ENCODE measurements at regions not wholly inside any gene's neighbourhood (a gene's known extent, or its start where the extent isn't known, plus 50 kb on each side); places are given as distances from the start of the nearest gene placed in this dataset.

DNA sequence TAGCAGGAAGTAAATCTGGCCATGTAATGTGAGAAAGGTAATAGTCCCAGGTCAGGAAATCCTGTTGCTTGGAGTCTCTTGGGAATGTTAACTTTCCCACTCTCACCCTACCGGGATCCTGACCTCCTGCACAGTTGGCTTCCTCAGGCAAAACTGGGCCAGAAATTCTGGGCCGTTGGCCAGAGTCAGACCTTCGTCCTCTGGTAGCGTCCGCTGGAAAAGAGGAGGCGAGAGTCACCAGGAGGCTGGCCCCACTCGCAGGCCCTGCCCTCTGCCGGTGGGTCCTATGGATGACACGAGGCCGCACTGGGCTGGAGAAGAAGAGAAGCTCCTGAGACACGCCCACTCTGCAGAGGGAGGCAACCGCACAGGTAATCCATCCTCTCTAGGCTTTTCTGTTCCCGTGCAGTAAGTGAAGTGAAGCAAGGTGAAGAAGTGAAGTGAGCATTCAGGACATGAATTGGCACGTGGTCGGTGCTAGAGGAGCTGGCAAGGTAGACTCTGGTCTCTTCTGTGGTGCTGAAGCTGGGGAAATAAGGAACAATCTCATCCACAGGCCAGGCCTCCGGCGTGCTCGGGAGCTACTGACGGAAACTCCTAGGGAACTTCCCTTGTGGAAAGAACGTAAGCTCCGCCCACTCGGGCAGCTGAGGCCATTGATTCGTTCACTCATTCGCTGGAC, 182.7 kb upstream of the GLI2 start (continued):
- TF ChIP-seq, protein P1, sequence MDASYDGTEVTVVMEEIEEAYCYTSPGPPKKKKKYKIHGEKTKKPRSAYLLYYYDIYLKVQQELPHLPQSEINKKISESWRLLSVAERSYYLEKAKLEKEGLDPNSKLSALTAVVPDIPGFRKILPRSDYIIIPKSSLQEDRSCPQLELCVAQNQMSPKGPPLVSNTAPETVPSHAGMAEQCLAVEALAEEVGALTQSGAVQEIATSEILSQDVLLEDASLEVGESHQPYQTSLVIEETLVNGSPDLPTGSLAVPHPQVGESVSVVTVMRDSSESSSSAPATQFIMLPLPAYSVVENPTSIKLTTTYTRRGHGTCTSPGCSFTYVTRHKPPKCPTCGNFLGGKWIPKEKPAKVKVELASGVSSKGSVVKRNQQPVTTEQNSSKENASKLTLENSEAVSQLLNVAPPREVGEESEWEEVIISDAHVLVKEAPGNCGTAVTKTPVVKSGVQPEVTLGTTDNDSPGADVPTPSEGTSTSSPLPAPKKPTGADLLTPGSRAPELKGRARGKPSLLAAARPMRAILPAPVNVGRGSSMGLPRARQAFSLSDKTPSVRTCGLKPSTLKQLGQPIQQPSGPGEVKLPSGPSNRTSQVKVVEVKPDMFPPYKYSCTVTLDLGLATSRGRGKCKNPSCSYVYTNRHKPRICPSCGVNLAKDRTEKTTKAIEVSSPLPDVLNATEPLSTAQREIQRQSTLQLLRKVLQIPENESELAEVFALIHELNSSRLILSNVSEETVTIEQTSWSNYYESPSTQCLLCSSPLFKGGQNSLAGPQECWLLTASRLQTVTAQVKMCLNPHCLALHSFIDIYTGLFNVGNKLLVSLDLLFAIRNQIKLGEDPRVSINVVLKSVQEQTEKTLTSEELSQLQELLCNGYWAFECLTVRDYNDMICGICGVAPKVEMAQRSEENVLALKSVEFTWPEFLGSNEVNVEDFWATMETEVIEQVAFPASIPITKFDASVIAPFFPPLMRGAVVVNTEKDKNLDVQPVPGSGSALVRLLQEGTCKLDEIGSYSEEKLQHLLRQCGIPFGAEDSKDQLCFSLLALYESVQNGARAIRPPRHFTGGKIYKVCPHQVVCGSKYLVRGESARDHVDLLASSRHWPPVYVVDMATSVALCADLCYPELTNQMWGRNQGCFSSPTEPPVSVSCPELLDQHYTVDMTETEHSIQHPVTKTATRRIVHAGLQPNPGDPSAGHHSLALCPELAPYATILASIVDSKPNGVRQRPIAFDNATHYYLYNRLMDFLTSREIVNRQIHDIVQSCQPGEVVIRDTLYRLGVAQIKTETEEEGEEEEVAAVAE (CRISPR knock-in tag; IDR thresholded peaks at IDR 0.05; ENCODE audit: borderline replicate concordance): peak; percentile 89; the same call in 1 of the 2 replicates
- TF ChIP-seq ATF7-NPFF (CRISPR knock-in tag; IDR thresholded peaks at IDR 0.05; ENCODE audit: low read depth) (peak; percentile 57; the same call in 1 of the 2 replicates), ETV5 (CRISPR knock-in tag; IDR thresholded peaks at IDR 0.05; ENCODE audit: borderline replicate concordance) (peak; percentile 69), SKI (IDR thresholded peaks at IDR 0.05; ENCODE audit: partially characterized antibody) (peak; percentile 62), ZNF598 (CRISPR knock-in tag; IDR thresholded peaks at IDR 0.05; ENCODE audit: borderline replicate concordance) (peak; percentile 96), MTA1 (CRISPR knock-in tag; IDR thresholded peaks at IDR 0.05; ENCODE audit: borderline replicate concordance) (peak; percentile 88; the same call in 1 of the 2 replicates), ZNF792 (CRISPR knock-in tag; IDR thresholded peaks at IDR 0.05) (peak; percentile 55; the same call in 1 of the 2 replicates), SRSF9 (IDR thresholded peaks at IDR 0.05; ENCODE audit: borderline replicate concordance, insufficient read depth, low read depth, low read length, poor library complexity, severe bottlenecking) (no peak)
- TF ChIP-seq, protein P2, sequence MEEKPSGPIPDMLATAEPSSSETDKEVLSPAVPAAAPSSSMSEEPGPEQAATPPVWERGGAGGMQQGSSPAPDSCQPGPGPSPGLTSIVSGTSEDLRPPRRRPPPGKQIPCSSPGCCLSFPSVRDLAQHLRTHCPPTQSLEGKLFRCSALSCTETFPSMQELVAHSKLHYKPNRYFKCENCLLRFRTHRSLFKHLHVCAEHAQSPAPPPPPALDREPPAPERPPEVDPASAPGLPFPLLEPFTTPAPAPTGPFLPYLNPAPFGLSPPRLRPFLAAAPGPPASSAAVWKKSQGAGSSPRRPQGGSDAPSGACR (CRISPR knock-in tag; IDR thresholded peaks at IDR 0.05): 0 out of 2 replicates have a peak, but pooled peaks have one; percentile 74
- TF ChIP-seq, protein P3, sequence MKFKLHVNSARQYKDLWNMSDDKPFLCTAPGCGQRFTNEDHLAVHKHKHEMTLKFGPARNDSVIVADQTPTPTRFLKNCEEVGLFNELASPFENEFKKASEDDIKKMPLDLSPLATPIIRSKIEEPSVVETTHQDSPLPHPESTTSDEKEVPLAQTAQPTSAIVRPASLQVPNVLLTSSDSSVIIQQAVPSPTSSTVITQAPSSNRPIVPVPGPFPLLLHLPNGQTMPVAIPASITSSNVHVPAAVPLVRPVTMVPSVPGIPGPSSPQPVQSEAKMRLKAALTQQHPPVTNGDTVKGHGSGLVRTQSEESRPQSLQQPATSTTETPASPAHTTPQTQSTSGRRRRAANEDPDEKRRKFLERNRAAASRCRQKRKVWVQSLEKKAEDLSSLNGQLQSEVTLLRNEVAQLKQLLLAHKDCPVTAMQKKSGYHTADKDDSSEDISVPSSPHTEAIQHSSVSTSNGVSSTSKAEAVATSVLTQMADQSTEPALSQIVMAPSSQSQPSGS (CRISPR knock-in tag; IDR thresholded peaks at IDR 0.05): peak; percentile 68
- TF ChIP-seq, protein P4, sequence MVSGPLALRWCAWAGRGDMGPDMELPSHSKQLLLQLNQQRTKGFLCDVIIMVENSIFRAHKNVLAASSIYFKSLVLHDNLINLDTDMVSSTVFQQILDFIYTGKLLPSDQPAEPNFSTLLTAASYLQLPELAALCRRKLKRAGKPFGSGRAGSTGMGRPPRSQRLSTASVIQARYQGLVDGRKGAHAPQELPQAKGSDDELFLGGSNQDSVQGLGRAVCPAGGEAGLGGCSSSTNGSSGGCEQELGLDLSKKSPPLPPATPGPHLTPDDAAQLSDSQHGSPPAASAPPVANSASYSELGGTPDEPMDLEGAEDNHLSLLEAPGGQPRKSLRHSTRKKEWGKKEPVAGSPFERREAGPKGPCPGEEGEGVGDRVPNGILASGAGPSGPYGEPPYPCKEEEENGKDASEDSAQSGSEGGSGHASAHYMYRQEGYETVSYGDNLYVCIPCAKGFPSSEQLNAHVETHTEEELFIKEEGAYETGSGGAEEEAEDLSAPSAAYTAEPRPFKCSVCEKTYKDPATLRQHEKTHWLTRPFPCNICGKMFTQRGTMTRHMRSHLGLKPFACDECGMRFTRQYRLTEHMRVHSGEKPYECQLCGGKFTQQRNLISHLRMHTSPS (CRISPR knock-in tag; IDR thresholded peaks at IDR 0.05; ENCODE audit: low read depth): peak; percentile 57; the same call in 1 of the 2 replicates
- TF ChIP-seq, protein P5, sequence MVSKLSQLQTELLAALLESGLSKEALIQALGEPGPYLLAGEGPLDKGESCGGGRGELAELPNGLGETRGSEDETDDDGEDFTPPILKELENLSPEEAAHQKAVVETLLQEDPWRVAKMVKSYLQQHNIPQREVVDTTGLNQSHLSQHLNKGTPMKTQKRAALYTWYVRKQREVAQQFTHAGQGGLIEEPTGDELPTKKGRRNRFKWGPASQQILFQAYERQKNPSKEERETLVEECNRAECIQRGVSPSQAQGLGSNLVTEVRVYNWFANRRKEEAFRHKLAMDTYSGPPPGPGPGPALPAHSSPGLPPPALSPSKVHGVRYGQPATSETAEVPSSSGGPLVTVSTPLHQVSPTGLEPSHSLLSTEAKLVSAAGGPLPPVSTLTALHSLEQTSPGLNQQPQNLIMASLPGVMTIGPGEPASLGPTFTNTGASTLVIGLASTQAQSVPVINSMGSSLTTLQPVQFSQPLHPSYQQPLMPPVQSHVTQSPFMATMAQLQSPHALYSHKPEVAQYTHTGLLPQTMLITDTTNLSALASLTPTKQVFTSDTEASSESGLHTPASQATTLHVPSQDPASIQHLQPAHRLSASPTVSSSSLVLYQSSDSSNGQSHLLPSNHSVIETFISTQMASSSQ (IDR thresholded peaks at IDR 0.05; ENCODE audit: low read depth): no peak
- TF ChIP-seq, protein P5 (CRISPR knock-in tag; IDR thresholded peaks at IDR 0.05; ENCODE audit: borderline replicate concordance): peak; percentile 63; the same call in 1 of the 2 replicates
